LNCAP (cell line): ENCODE measurements at regions not wholly inside any gene's neighbourhood (a gene's known extent, or its start where the extent isn't known, plus 50 kb on each side); places are given as distances from the start of the nearest gene placed in this dataset.

ENCODE experiments used
- TF ChIP-seq, protein P1 (sequence below): fragments of 450-650 bp; IDR thresholded peaks from 2 replicates; pipeline ENCODE4 v1.5.1; 2017; ENCODE audit warnings: mild to moderate bottlenecking

DNA sequence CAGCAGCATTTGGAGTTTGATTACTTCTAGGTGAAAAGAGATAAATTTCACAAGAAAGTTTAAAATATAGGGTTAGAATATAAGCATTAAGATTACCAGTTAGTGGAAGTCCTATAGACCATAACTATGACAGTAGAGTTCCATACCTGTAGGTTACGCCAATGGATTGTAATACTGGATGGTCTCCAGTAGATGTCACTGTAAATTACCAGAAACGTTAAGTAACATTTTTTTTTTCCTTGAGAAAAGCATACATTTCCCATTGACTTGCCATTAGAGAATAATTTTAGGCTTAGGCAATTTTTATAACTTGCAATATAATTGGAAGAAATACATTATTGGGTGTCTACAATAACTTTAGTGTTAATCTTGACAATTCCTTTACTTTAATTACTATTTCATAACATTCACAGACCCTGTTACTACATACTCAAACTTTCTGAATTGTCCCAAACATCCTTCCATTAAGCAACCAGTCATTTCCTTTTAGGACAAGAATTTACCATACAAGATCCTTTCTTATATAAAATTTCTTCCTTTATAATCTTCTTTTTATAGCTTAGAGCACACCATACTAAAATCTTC is 304.1 kb upstream of the TECRL start:
- TF ChIP-seq, protein P1, sequence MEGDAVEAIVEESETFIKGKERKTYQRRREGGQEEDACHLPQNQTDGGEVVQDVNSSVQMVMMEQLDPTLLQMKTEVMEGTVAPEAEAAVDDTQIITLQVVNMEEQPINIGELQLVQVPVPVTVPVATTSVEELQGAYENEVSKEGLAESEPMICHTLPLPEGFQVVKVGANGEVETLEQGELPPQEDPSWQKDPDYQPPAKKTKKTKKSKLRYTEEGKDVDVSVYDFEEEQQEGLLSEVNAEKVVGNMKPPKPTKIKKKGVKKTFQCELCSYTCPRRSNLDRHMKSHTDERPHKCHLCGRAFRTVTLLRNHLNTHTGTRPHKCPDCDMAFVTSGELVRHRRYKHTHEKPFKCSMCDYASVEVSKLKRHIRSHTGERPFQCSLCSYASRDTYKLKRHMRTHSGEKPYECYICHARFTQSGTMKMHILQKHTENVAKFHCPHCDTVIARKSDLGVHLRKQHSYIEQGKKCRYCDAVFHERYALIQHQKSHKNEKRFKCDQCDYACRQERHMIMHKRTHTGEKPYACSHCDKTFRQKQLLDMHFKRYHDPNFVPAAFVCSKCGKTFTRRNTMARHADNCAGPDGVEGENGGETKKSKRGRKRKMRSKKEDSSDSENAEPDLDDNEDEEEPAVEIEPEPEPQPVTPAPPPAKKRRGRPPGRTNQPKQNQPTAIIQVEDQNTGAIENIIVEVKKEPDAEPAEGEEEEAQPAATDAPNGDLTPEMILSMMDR = peak; percentile 78

GRCh38 chr4:64712590-64712989 is 303.3 kb upstream of the TECRL start:
- TF ChIP-seq, protein P1 = no peak

DNA sequence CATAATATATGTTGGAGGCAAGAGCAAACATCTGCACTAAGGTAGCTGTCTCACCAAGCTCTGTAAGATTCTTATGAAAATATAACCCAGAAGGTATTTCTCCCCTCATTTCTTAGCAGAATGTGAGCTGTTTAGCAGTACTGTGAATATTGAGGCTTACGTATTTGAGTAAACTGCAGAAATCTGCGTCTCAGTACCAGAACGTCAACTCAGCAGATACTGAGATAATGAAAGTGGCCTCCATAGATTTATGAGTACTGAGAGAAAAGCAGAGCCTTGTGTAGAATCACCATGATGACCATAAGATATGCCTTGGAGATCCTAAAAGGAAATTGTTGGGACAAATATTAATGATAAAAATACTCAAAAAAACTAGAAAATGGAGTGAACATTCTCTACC is 296.7 kb upstream of the TECRL start:
- TF ChIP-seq, protein P1 = no peak

DNA sequence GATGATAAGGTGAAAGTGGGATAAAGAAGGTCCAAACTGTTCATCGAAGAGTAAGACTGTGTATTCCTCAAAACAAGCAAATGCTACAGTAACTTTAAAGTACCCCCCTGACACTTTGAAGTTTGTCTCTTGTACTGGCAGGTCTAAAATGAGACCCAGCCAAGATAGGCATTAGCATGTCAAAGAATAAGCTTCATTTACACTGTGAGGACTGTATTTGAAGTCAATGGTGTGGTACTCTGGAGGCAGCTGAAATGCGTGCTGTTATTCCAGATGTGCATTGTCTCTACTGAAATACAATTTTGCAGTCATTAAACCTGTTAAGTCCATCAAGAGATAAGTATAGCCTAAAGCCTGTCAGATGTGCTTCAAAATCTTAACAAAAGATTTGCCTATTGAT is 288.9 kb upstream of the TECRL start:
- TF ChIP-seq, protein P1 = no peak

DNA sequence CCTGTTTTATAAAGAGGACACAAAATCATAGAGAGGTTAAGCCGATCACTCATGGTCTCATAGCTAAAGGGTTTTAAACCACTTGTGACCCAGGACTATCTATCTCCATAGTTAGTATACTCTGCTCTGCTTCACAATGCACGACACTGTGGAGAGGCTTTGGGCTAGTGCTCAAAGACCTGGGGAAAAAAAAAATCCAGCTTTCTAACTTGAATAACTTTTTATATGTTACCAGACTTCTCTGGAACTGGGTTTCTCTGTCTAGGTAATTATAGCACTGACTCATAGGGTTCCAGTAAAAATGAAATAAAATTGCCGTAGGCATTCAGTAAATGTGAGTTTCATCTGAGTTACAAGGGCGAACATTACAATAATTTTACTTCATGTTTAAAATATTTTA is 273.7 kb upstream of the TECRL start:
- TF ChIP-seq, protein P1 = no peak

GRCh38 chr4:64682481-64682880 is 273.2 kb upstream of the TECRL start:
- TF ChIP-seq, protein P1 = no peak

DNA sequence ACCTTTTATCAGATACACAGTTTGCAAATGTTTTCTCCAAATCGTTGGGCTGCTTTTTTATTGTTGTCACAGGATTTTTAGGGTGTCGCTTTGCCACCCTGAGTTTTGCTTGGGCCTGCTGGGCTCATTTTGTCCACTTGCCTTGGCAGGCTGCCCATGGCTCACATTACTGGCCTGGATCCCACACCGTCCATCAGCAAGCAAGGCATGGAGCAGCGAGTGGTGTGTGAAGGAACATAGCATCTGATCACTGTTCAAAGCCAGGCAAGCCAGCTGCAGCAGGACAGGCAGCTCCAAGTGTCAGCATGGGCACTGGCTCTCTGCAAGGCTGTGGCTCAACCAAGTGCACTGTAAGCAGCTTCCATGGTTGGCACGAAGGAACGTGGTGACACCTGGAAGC is 261.4 kb upstream of the TECRL start:
- TF ChIP-seq, protein P1 = no peak

- TF ChIP-seq, protein P1 = no peak
Observed at GRCh38 chr4:64643841-64644240, 234.6 kb upstream of the TECRL start.
